AG09319 (cell line): ENCODE measurements at regions not wholly inside any gene's neighbourhood (a gene's known extent, or its start where the extent isn't known, plus 50 kb on each side); places are given as distances from the start of the nearest gene placed in this dataset.
"Not testable (repeated sequence)": the region's sequence is repeated elsewhere in the genome, so short reads cannot be mapped to it uniquely, and the experiment has no call there.

Experiments used
- DNase-seq: peaks from one replicate; pipeline ENCODE4 v3.0.0-alpha.2; 2010; ENCODE audit warnings: low read depth; ENCODE audit errors: extremely low read depth
- CTCF ChIP-seq: IDR thresholded peaks from 2 replicates; pipeline ENCODE4 v1.5.1; 2011; ENCODE audit warnings: low read depth, mild to moderate bottlenecking, inconsistent platforms, low read length, moderate library complexity

GRCh38 chr3:145094355-145094941 lies 1066.5 kb downstream of the PLOD2 start:
- TF ChIP-seq CTCF = no peak
- DNase-seq = no peak

GRCh38 chr3:145111141-145111540 lies 1049.8 kb downstream of the PLOD2 start:
- DNase-seq = not testable (repeated sequence)

- TF ChIP-seq CTCF = no peak
- DNase-seq = no peak
These were observed 1044.2 kb downstream of the PLOD2 start for GRCh38 chr3:145116769-145117168.

GRCh38 chr3:145118303-145118702 lies 1042.7 kb downstream of the PLOD2 start:
- no peak for TF ChIP-seq CTCF
- DNase-seq = no peak

- DNase-seq = no peak
- no peak for TF ChIP-seq CTCF
These were observed 1035.9 kb downstream of the PLOD2 start for GRCh38 chr3:145124900-145125678.

- no peak for DNase-seq
- no peak for TF ChIP-seq CTCF
These were observed 1027.7 kb downstream of the PLOD2 start for GRCh38 chr3:145133281-145133680.

- no peak for TF ChIP-seq CTCF
- DNase-seq = no peak
These were observed 1026.2 kb downstream of the PLOD2 start for GRCh38 chr3:145134738-145135137.

- no peak for TF ChIP-seq CTCF
- no peak for DNase-seq
These were observed 1016.6 kb downstream of the PLOD2 start for GRCh38 chr3:145144361-145144760.
